ENCODE measurements at regions not wholly inside any gene's neighbourhood (a gene's known extent, or its start where the extent isn't known, plus 50 kb on each side); places are given as distances from the start of the nearest gene placed in this dataset.

GRCh38 chr1:208419746-208420420, 175.7 kb upstream of the PLXNA2 start:
- no peak for DNase-seq

- DNase-seq, result no peak
Observed at GRCh38 chr1:208420696-208421095, 176.5 kb upstream of the PLXNA2 start.

GRCh38 chr1:208421486-208421885, 177.3 kb upstream of the PLXNA2 start:
- no peak for DNase-seq

DNA sequence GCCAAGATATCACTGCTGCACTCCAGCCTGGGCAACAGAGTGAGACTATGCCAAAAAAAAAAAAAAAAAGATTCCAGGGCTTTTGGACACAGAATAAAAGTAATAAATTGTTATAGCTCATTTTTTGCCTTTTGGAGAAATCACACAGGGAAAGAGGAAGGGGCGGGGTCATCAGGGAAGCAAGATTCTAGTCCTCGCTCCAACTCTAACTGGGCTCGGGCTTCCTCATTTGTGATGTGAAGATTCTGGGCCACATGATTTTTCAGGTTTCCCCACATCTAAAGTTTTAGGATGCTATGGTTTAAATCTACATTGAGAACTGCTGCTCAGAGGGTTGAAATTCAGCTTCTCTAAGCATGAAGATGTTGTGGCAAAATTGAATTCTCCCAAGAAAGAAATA, 179.3 kb upstream of the PLXNA2 start:
- no peak for DNase-seq

- no peak for DNase-seq
Observed at GRCh38 chr1:208425096-208425495, 180.9 kb upstream of the PLXNA2 start.

DNA sequence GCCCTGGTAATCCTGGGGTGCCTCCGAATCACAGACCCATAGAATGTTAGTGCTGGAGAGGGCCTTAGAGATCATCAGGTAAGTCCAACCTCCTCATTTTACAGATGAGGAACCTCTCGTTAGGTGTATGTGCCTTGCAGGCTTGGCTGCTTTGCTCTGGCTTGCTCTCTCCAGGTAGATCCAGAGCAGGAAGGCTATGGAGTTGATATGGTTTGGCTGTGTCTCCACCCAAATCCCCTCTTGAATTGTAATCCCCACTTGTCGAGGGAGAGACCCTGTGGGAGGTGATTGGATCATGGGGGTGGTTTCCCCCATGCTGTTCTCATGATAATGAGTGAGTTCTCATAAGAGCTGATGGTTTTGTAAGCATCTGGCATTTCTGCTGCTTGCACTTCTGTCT, 186.0 kb upstream of the PLXNA2 start:
- DNase-seq, result no peak

- DNase-seq, result peak in 1 of 56 donors; percentile 6
Observed at GRCh38 chr1:208431721-208432120, 187.5 kb upstream of the PLXNA2 start.

GRCh38 chr1:208432346-208432745, 188.2 kb upstream of the PLXNA2 start:
- DNase-seq, result no peak

GRCh38 chr1:208433086-208433485, 188.9 kb upstream of the PLXNA2 start:
- DNase-seq, result no peak

- no peak for DNase-seq
Observed at GRCh38 chr1:208433971-208434370, 189.8 kb upstream of the PLXNA2 start.

DNA sequence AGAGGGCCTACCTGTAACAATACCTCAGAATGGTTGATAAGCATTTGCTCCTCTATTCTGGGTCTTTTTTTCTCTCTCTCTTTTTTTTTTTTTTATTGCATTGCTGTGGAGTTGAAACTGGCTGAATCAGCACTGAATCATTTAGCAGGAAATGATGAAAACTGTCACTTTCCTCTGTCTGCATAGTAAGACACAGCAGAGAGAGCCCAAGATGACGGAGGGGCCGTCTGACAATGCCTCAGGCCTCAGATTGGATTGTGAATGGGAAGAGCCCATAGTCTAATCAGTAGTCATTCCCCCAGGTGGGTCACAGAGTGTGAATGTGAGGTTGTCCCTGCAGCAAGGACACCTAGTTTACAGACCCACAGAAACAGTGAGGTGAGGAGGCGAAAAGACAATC, 193.2 kb upstream of the PLXNA2 start:
- no peak for DNase-seq

GRCh38 chr1:208438112-208438699, 194.0 kb upstream of the PLXNA2 start:
- DNase-seq, result no peak

DNA sequence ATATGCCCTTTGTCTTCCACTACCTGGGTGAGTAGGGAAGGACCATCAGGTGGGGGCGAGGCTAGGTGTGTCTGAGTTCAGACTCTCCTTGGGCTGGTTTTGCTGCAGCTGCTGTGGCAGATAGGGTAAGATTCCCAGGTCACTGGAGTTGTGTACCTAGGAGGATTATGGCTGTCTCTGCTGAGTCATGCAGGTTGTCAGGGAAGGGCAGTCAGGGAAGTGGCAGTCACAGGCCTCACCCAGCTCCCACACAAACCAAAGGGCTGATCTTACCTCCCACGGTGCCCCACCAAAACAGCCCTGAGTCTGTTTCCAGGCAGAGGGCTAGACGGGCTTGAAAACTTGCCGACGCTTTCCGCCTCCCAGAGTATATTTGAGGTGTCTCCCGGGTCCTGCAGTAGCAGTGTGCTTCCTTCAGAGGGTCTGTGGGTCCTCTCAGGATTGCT, 201.6 kb upstream of the PLXNA2 start:
- no peak for DNase-seq

- no peak for DNase-seq
Observed at GRCh38 chr1:208446271-208446691, 202.1 kb upstream of the PLXNA2 start.

- DNase-seq, result no peak
Observed at GRCh38 chr1:208448425-208448824, 204.2 kb upstream of the PLXNA2 start.

- DNase-seq, result no peak
Observed at GRCh38 chr1:208449951-208450350, 205.8 kb upstream of the PLXNA2 start.

GRCh38 chr1:208450958-208451357, 206.8 kb upstream of the PLXNA2 start:
- no peak for DNase-seq

- peak in 1 of 56 donors; percentile 22 for DNase-seq
Observed at GRCh38 chr1:208455821-208456220, 211.6 kb upstream of the PLXNA2 start.

GRCh38 chr1:208456487-208456886, 212.3 kb upstream of the PLXNA2 start:
- no peak for DNase-seq

DNA sequence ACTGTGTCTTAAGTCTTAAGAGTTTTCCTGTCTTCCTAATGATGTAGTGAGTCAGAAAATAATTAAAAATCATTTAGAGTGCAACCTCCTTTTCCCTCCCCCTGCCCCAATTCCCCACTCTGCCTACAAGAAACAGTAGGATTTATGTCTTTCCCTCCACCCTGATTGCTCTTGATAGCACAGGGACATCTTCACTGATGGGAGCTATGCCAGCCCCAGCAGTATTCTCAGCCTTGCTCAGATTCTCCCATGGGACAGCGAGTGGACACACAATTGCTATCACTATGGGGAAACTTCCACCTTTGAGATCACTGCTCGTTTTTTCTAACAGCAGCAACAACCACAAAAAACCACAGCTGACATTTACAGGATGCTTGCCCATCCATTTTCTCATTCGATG, 216.6 kb upstream of the PLXNA2 start:
- DNase-seq, result no peak

DNA sequence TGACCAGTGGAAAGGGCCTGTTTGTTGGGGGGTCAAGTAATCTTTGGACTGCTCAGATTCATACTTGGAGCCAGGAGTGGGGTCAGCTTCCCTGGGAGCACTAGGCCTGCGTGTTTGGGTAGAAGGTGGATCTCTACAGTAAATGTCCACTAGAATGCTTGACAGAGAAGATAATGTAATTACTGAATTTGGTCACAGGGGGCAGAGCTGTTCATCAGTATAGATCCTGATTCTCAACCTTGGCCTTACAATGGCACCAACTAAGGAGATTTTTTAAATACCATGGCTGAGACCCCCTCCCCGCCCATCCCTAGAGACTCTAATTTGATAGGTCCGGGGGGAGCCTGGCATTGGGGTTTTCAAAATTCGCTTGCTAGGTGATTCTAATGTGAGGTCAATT, 217.5 kb upstream of the PLXNA2 start:
- no peak for DNase-seq

- no peak for DNase-seq
Observed at GRCh38 chr1:208462761-208463160, 218.6 kb upstream of the PLXNA2 start.

- no peak for DNase-seq
Observed at GRCh38 chr1:208465266-208465665, 221.1 kb upstream of the PLXNA2 start.

All from amygdala (tissue), 56 donors.